Activated CD4-positive, CD25-positive, alpha-beta regulatory T cell treated with anti-CD3 and anti-CD28 coated beads, Interleukin-2, amount 50 U/mL, for 24 hours (primary cell): ENCODE measurements at regions not wholly inside any gene's neighbourhood (a gene's known extent, or its start where the extent isn't known, plus 50 kb on each side); places are given as distances from the start of the nearest gene placed in this dataset.

Experiments
- ATAC-seq, 2 donors: fragments of 150-1000 bp; cut with Tn5 transposase; one replicate each; pipeline ENCODE4 v1.10.0; 2021; ENCODE audit warnings: mild to moderate bottlenecking in 1 of 2, moderate library complexity in 1 of 2

DNA sequence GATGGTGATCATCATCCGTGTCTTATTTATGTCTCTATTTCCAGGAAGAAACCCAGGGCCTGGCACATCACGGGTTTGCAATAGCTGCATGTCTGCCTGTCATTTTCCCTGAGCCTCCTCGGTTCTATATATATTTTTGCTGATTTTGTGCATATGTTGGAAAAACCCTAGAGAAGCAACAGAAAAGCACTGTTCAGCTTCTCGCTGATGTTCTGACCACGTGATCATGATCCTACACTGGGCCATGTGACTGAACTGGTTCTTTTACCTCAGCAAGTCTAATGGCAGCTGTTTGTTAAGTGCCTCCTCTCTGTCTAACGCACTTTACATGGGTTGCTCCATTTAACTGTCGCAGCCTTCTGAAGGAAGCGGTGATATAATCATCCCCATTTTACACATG, 71.3 kb downstream of the CMPK2 start:
- ATAC-seq, result no peak
